ENCODE measurements at regions not wholly inside any gene's neighbourhood (a gene's known extent, or its start where the extent isn't known, plus 50 kb on each side); places are given as distances from the start of the nearest gene placed in this dataset.
"Not testable (repeated sequence)": the region's sequence is repeated elsewhere in the genome, so short reads cannot be mapped to it uniquely, and the experiment has no call there.

GRCh38 chrX:40530509-40530908 lies 50.3 kb upstream of the ATP6AP2 start:
- DNase-seq, result no peak

- no peak for DNase-seq
Measured at GRCh38 chrX:40527543-40527942, 53.2 kb upstream of the ATP6AP2 start.

- no peak for DNase-seq
Measured at GRCh38 chrX:40526412-40526811, 54.4 kb upstream of the ATP6AP2 start.

GRCh38 chrX:40525901-40526300 lies 54.9 kb upstream of the ATP6AP2 start:
- DNase-seq, result not testable (repeated sequence)

- no peak for DNase-seq
Measured at GRCh38 chrX:40524423-40524822, 56.3 kb upstream of the ATP6AP2 start.

GRCh38 chrX:40523852-40524251 lies 56.9 kb upstream of the ATP6AP2 start:
- DNase-seq, result no peak

- DNase-seq, result no peak
Measured at GRCh38 chrX:40521868-40522450, 58.8 kb upstream of the ATP6AP2 start.

- no peak for DNase-seq
Measured at GRCh38 chrX:40514376-40514775, 66.4 kb upstream of the ATP6AP2 start.

- no peak for DNase-seq
Measured at GRCh38 chrX:40513835-40514234, 66.9 kb upstream of the ATP6AP2 start.

- DNase-seq, result no peak
Measured at GRCh38 chrX:40513012-40513411, 67.8 kb upstream of the ATP6AP2 start.

GRCh38 chrX:40511258-40511657 lies 69.5 kb upstream of the ATP6AP2 start:
- no peak for DNase-seq

- DNase-seq, result no peak
Measured at GRCh38 chrX:40508560-40508959, 72.2 kb upstream of the ATP6AP2 start.

- no peak for DNase-seq
Measured at GRCh38 chrX:40506201-40506985, 74.4 kb upstream of the ATP6AP2 start.

- DNase-seq, result no peak
Measured at GRCh38 chrX:40504801-40505605, 75.8 kb upstream of the ATP6AP2 start.

GRCh38 chrX:40503094-40503493 lies 77.7 kb upstream of the ATP6AP2 start:
- DNase-seq, result no peak

GRCh38 chrX:40502688-40503087 lies 78.1 kb upstream of the ATP6AP2 start:
- DNase-seq, result no peak

GRCh38 chrX:40501164-40501855 lies 79.5 kb upstream of the ATP6AP2 start:
- DNase-seq, result no peak

- DNase-seq, result no peak
Measured at GRCh38 chrX:40496728-40497127, 84.0 kb upstream of the ATP6AP2 start.

GRCh38 chrX:40495659-40496058 lies 85.1 kb upstream of the ATP6AP2 start:
- DNase-seq, result no peak

- DNase-seq, result no peak
Measured at GRCh38 chrX:40494005-40494404, 86.8 kb upstream of the ATP6AP2 start.

- no peak for DNase-seq
Measured at GRCh38 chrX:40488296-40488695, 92.5 kb upstream of the ATP6AP2 start.

GRCh38 chrX:40485973-40486372 lies 94.8 kb upstream of the ATP6AP2 start:
- DNase-seq, result no peak

- no peak for DNase-seq
Measured at GRCh38 chrX:40485102-40485826, 95.5 kb upstream of the ATP6AP2 start.
